ENCODE measurements at regions not wholly inside any gene's neighbourhood (a gene's known extent, or its start where the extent isn't known, plus 50 kb on each side); places are given as distances from the start of the nearest gene placed in this dataset.

DNA sequence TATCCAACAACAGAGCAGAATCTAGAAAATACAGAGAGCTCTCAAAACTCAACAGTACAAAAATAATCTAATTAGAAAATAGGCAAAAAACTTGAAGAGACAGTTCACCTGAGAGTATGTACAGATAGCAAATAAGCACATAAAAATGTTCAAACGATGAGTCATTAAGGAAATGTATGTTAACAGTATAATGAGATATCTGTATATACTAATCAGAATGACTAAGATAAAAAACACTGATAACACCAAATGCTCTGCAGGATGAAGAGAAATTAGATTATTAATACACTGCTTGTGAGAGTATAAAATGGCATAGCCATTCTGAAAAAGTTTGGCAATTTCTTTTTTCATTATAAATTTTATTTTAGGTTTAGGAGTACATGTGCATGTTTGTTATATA, 1307.6 kb upstream of the GOT2 start:
- no peak for TF ChIP-seq SMAD2 (IDR thresholded peaks at IDR 0.05; ENCODE audit: low read depth, low read length)
- TF ChIP-seq UBTF (IDR thresholded peaks at IDR 0.05; ENCODE audit: borderline replicate concordance in 1 of 2, low read depth in 2 of 2, low read length in 2 of 2), result no peak
- no peak for TF ChIP-seq MAFK (IDR thresholded peaks at IDR 0.05; ENCODE audit: low read length)
- no peak for TF ChIP-seq MTA3 (IDR thresholded peaks at IDR 0.05; ENCODE audit: borderline replicate concordance)
- TF ChIP-seq RFX5 (IDR thresholded peaks at IDR 0.05; ENCODE audit: low read depth, low read length), result no peak
- no peak for TF ChIP-seq CHD1 (IDR thresholded peaks at IDR 0.05; ENCODE audit: low read length)
- TF ChIP-seq BRF2 (IDR thresholded peaks at IDR 0.05; ENCODE audit: borderline replicate concordance, insufficient read depth, insufficient read length), result no peak
- TF ChIP-seq ARID3B (CRISPR knock-in tag; IDR thresholded peaks at IDR 0.05; ENCODE audit: borderline replicate concordance), result no peak
